GM10248 (cell line): ENCODE measurements at regions not wholly inside any gene's neighbourhood (a gene's known extent, or its start where the extent isn't known, plus 50 kb on each side); places are given as distances from the start of the nearest gene placed in this dataset.

ENCODE experiments used
- CTCF ChIA-PET: fragments of 300-600 bp; sonication (Branson Sonifier 250); formaldehyde crosslinking; extraction: SDS; loops from one replicate; lab custom pipeline; 2021; ENCODE audit warnings: antibody characterized with exemption; lab: Yijun Ruan, JAX
- POLR2A ChIA-PET: fragments of 350-650 bp; sonication (Branson Sonifier 250); formaldehyde crosslinking; extraction: SDS; loops from one replicate; lab custom pipeline; 2020; ENCODE audit warnings: antibody characterized with exemption; lab: Yijun Ruan, JAX
- DNase-seq: peaks from one replicate; pipeline ENCODE4 v3.0.0; 2012; ENCODE audit errors: extremely low spot score
- CTCF ChIP-seq: IDR thresholded peaks from 2 replicates; pipeline ENCODE4 v1.5.1; 2012; ENCODE audit warnings: mild to moderate bottlenecking, low read depth; ENCODE audit errors: extremely low read depth, missing control alignments, control extremely low read depth

- TF ChIP-seq CTCF: no peak
- ChIA-PET CTCF (interaction anchor here (2.1 kb wide), 1 partner anchor 14 kb away, joined by 8 read pairs; no protein-coding TSS in a partner anchor), POLR2A (no interaction called here)
- no peak for DNase-seq
These were observed 522.7 kb upstream of the TYRP1 start for GRCh38 chr9:12170456-12170855.

- TF ChIP-seq CTCF: no peak
- CTCF ChIA-PET: interaction anchor here (1.3 kb wide), 1 partner anchor 10 kb away, joined by 3 read pairs; no protein-coding TSS in a partner anchor
- no peak for DNase-seq
- POLR2A ChIA-PET: no interaction called here
These were observed 514.6 kb upstream of the TYRP1 start for GRCh38 chr9:12178634-12179033.

GRCh38 chr9:12182806-12183205 is 510.4 kb upstream of the TYRP1 start:
- ChIA-PET POLR2A (no interaction called here), CTCF (no interaction called here)
- no peak for TF ChIP-seq CTCF
- DNase-seq: no peak

- ChIA-PET CTCF (interaction anchor here (2.1 kb wide), 1 partner anchor 14 kb away, joined by 8 read pairs; no protein-coding TSS in a partner anchor), POLR2A (no interaction called here)
- no peak for DNase-seq
- TF ChIP-seq CTCF: no peak
These were observed 509.9 kb upstream of the TYRP1 start for GRCh38 chr9:12183321-12183720.

GRCh38 chr9:12185856-12186255 is 507.3 kb upstream of the TYRP1 start:
- POLR2A ChIA-PET: no interaction called here
- no peak for TF ChIP-seq CTCF
- CTCF ChIA-PET: no interaction called here
- no peak for DNase-seq

GRCh38 chr9:12191630-12192029 is 501.6 kb upstream of the TYRP1 start:
- no peak for TF ChIP-seq CTCF
- CTCF ChIA-PET: no interaction called here
- POLR2A ChIA-PET: no interaction called here
- DNase-seq: no peak
